SK-N-SH treated with all-trans-retinoic acid at 6 μM for 48 hours (cell line): ENCODE measurements at regions not wholly inside any gene's neighbourhood (a gene's known extent, or its start where the extent isn't known, plus 50 kb on each side); places are given as distances from the start of the nearest gene placed in this dataset.
"Not testable (repeated sequence)": the region's sequence is repeated elsewhere in the genome, so short reads cannot be mapped to it uniquely, and the experiment has no call there.

Experiments used
- ARNTL ChIP-seq: fragments of 450-650 bp; formaldehyde crosslinking; IDR thresholded peaks from 2 replicates; pipeline ENCODE4 v1.5.0; 2020; ENCODE audit warnings: low read depth, mild to moderate bottlenecking, moderate library complexity, borderline replicate concordance
- BACH2 ChIP-seq: fragments of 250-450 bp; sonication (Bioruptor Pico); IDR thresholded peaks from 2 replicates; pipeline ENCODE4 v1.9.0; 2021; ENCODE audit warnings: mild to moderate bottlenecking, borderline replicate concordance
- ESRRG ChIP-seq: fragments of 250-450 bp; sonication (Bioruptor Pico); IDR thresholded peaks from 2 replicates; pipeline ENCODE4 v1.6.1; 2021; ENCODE audit warnings: mild to moderate bottlenecking
- RARB ChIP-seq: fragments of 250-450 bp; sonication (Bioruptor Pico); IDR thresholded peaks from 2 replicates; pipeline ENCODE4 v1.8.0; 2021; ENCODE audit warnings: mild to moderate bottlenecking, moderate library complexity
- ZFP30 ChIP-seq: fragments of 450-650 bp; formaldehyde crosslinking; IDR thresholded peaks from 2 replicates; pipeline ENCODE4 v1.5.0; 2022; ENCODE audit warnings: mild to moderate bottlenecking, moderate library complexity
- ZNF70 ChIP-seq: fragments of 450-650 bp; formaldehyde crosslinking; IDR thresholded peaks from 2 replicates; pipeline ENCODE4 v1.5.0; 2020; ENCODE audit warnings: mild to moderate bottlenecking, moderate library complexity
- TF ChIP-seq, protein P1 (sequence below): fragments of 250-450 bp; sonication (Bioruptor Pico); IDR thresholded peaks from 2 replicates; pipeline ENCODE4 v1.5.1; 2020; ENCODE audit warnings: low read depth, mild to moderate bottlenecking, moderate library complexity
- TF ChIP-seq, protein P2 (sequence below): fragments of 250-450 bp; sonication (Bioruptor Pico); IDR thresholded peaks from 2 replicates; pipeline ENCODE4 v1.8.0; 2020; ENCODE audit warnings: mild to moderate bottlenecking, moderate library complexity, borderline replicate concordance
- TF ChIP-seq, protein P3 (sequence below): fragments of 250-450 bp; sonication (Bioruptor Pico); IDR thresholded peaks from 2 replicates; pipeline ENCODE4 v1.8.0; 2021; ENCODE audit warnings: low read depth, mild to moderate bottlenecking, moderate library complexity, borderline replicate concordance

- not testable (repeated sequence) for TF ChIP-seq ARNTL, ZFP30, BACH2, ZNF70, ESRRG, RARB (CRISPR knock-in tag)
- TF ChIP-seq, protein P1, sequence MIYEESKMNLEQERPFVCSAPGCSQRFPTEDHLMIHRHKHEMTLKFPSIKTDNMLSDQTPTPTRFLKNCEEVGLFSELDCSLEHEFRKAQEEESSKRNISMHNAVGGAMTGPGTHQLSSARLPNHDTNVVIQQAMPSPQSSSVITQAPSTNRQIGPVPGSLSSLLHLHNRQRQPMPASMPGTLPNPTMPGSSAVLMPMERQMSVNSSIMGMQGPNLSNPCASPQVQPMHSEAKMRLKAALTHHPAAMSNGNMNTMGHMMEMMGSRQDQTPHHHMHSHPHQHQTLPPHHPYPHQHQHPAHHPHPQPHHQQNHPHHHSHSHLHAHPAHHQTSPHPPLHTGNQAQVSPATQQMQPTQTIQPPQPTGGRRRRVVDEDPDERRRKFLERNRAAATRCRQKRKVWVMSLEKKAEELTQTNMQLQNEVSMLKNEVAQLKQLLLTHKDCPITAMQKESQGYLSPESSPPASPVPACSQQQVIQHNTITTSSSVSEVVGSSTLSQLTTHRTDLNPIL = not testable (repeated sequence)
- TF ChIP-seq, protein P2, sequence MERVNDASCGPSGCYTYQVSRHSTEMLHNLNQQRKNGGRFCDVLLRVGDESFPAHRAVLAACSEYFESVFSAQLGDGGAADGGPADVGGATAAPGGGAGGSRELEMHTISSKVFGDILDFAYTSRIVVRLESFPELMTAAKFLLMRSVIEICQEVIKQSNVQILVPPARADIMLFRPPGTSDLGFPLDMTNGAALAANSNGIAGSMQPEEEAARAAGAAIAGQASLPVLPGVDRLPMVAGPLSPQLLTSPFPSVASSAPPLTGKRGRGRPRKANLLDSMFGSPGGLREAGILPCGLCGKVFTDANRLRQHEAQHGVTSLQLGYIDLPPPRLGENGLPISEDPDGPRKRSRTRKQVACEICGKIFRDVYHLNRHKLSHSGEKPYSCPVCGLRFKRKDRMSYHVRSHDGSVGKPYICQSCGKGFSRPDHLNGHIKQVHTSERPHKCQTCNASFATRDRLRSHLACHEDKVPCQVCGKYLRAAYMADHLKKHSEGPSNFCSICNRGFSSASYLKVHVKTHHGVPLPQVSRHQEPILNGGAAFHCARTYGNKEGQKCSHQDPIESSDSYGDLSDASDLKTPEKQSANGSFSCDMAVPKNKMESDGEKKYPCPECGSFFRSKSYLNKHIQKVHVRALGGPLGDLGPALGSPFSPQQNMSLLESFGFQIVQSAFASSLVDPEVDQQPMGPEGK (CRISPR knock-in tag) = not testable (repeated sequence)
- TF ChIP-seq, protein P3, sequence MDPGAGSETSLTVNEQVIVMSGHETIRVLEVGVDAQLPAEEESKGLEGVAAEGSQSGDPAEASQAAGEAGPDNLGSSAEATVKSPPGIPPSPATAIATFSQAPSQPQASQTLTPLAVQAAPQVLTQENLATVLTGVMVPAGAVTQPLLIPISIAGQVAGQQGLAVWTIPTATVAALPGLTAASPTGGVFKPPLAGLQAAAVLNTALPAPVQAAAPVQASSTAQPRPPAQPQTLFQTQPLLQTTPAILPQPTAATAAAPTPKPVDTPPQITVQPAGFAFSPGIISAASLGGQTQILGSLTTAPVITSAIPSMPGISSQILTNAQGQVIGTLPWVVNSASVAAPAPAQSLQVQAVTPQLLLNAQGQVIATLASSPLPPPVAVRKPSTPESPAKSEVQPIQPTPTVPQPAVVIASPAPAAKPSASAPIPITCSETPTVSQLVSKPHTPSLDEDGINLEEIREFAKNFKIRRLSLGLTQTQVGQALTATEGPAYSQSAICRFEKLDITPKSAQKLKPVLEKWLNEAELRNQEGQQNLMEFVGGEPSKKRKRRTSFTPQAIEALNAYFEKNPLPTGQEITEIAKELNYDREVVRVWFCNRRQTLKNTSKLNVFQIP (CRISPR knock-in tag) = not testable (repeated sequence)
Measured at GRCh38 chr13:103460246-103460645, 394.0 kb upstream of the SLC10A2 start.
